ENCODE measurements at regions not wholly inside any gene's neighbourhood (a gene's known extent, or its start where the extent isn't known, plus 50 kb on each side); places are given as distances from the start of the nearest gene placed in this dataset.

- peak; percentile 48 for TF ChIP-seq CTCF (IDR thresholded peaks at IDR 0.05)
- Histone ChIP-seq H3K27me3 (no peaks in the 10 kb centered on the region), H3K36me3 (no peaks in the 10 kb centered on the region), H3K27ac (peak overlapping the region; percentile 72), H3K9me3 (no peaks in the 10 kb centered on the region), H3K4me1 (ENCODE audit: control insufficient read depth in 1 of 2, insufficient read depth in 1 of 2, low read depth in 1 of 2, low read length in 1 of 2) (peaks cover 49 to 52% of the 10 kb centered on the region in 2 experiments), H3K4me3 (ENCODE audit: low read depth in 1 of 2, low read length in 1 of 2) (no peak overlapping the region)
Measured at GRCh38 chr10:27446091-27446918, 57.8 kb upstream of the RAB18 start.

GRCh38 chr10:27445070-27445469 lies 59.0 kb upstream of the RAB18 start:
- H3K4me3 ChIP-seq (ENCODE audit: low read depth in 1 of 2, low read length in 1 of 2), result no peak overlapping the region
- no peak for TF ChIP-seq CTCF (IDR thresholded peaks at IDR 0.05)
- H3K27me3 ChIP-seq, result peaks cover 10% of the 10 kb centered on the region
- no peak overlapping the region for H3K27ac ChIP-seq
- no peaks in the 10 kb centered on the region for H3K36me3 ChIP-seq
- H3K9me3 ChIP-seq, result no peaks in the 10 kb centered on the region
- peaks cover 38 to 40% of the 10 kb centered on the region in 2 experiments for H3K4me1 ChIP-seq (ENCODE audit: control insufficient read depth in 1 of 2, insufficient read depth in 1 of 2, low read depth in 1 of 2, low read length in 1 of 2)

- H3K36me3 ChIP-seq, result no peaks in the 10 kb centered on the region
- no peak overlapping the region for H3K27ac ChIP-seq
- H3K27me3 ChIP-seq, result peaks cover 26% of the 10 kb centered on the region
- no peaks in the 10 kb centered on the region for H3K9me3 ChIP-seq
- no peaks in the 10 kb centered on the region for H3K4me1 ChIP-seq (ENCODE audit: control insufficient read depth in 1 of 2, insufficient read depth in 1 of 2, low read depth in 1 of 2, low read length in 1 of 2)
- H3K4me3 ChIP-seq (ENCODE audit: low read depth in 1 of 2, low read length in 1 of 2), result no peak overlapping the region
- no peak for TF ChIP-seq CTCF (IDR thresholded peaks at IDR 0.05)
Measured at GRCh38 chr10:27440478-27440877, 63.6 kb upstream of the RAB18 start.

GRCh38 chr10:27440021-27440420 lies 64.1 kb upstream of the RAB18 start:
- Histone ChIP-seq H3K27ac (no peak overlapping the region), H3K36me3 (no peaks in the 10 kb centered on the region), H3K27me3 (peaks cover 26% of the 10 kb centered on the region), H3K9me3 (no peaks in the 10 kb centered on the region), H3K4me3 (ENCODE audit: low read depth in 1 of 2, low read length in 1 of 2) (no peak overlapping the region), H3K4me1 (ENCODE audit: control insufficient read depth in 1 of 2, insufficient read depth in 1 of 2, low read depth in 1 of 2, low read length in 1 of 2) (no peaks in the 10 kb centered on the region)
- no peak for TF ChIP-seq CTCF (IDR thresholded peaks at IDR 0.05)

GRCh38 chr10:27439101-27439500 lies 65.0 kb upstream of the RAB18 start:
- H3K4me1 ChIP-seq (ENCODE audit: control insufficient read depth in 1 of 2, insufficient read depth in 1 of 2, low read depth in 1 of 2, low read length in 1 of 2), result no peaks in the 10 kb centered on the region
- H3K9me3 ChIP-seq, result no peaks in the 10 kb centered on the region
- H3K4me3 ChIP-seq (ENCODE audit: low read depth in 1 of 2, low read length in 1 of 2), result no peak overlapping the region
- no peaks in the 10 kb centered on the region for H3K36me3 ChIP-seq
- H3K27me3 ChIP-seq, result peaks cover 26% of the 10 kb centered on the region
- H3K27ac ChIP-seq, result no peak overlapping the region
- TF ChIP-seq CTCF (IDR thresholded peaks at IDR 0.05), result no peak

Measured in neutrophil (primary cell).